DMS114 treated with DMSO at 0.1 percent for 48 hours (cell line): ENCODE measurements at regions not wholly inside any gene's neighbourhood (a gene's known extent, or its start where the extent isn't known, plus 50 kb on each side); places are given as distances from the start of the nearest gene placed in this dataset.
"Not testable (repeated sequence)": the region's sequence is repeated elsewhere in the genome, so short reads cannot be mapped to it uniquely, and the experiment has no call there.

Experiments used
- DNase-seq: peaks from one replicate; lab custom pipeline; 2025; ENCODE audit not compliant: unreplicated experiment; lab: John Stamatoyannopoulos, UW

GRCh38 chr11:24132471-24132870 lies 364.4 kb upstream of the LUZP2 start:
- no peak for DNase-seq

GRCh38 chr11:24134879-24135589 lies 361.8 kb upstream of the LUZP2 start:
- DNase-seq, result no peak

GRCh38 chr11:24142062-24142461 lies 354.8 kb upstream of the LUZP2 start:
- no peak for DNase-seq

GRCh38 chr11:24145411-24145810 lies 351.4 kb upstream of the LUZP2 start:
- no peak for DNase-seq

- DNase-seq, result no peak
Measured at GRCh38 chr11:24153337-24153736, 343.5 kb upstream of the LUZP2 start.

GRCh38 chr11:24155792-24156191 lies 341.1 kb upstream of the LUZP2 start:
- DNase-seq, result no peak

- no peak for DNase-seq
Measured at GRCh38 chr11:24157316-24157715, 339.5 kb upstream of the LUZP2 start.

GRCh38 chr11:24161587-24161986 lies 335.3 kb upstream of the LUZP2 start:
- DNase-seq, result no peak

- no peak for DNase-seq
Measured at GRCh38 chr11:24163146-24163545, 333.7 kb upstream of the LUZP2 start.

GRCh38 chr11:24163841-24164240 lies 333.0 kb upstream of the LUZP2 start:
- DNase-seq, result no peak

- no peak for DNase-seq
Measured at GRCh38 chr11:24171869-24172268, 325.0 kb upstream of the LUZP2 start.

GRCh38 chr11:24181395-24182047 lies 315.3 kb upstream of the LUZP2 start:
- DNase-seq, result no peak

- not testable (repeated sequence) for DNase-seq
Measured at GRCh38 chr11:24185535-24185934, 311.3 kb upstream of the LUZP2 start.

GRCh38 chr11:24196733-24197132 lies 300.1 kb upstream of the LUZP2 start:
- DNase-seq, result no peak

GRCh38 chr11:24198481-24198880 lies 298.4 kb upstream of the LUZP2 start:
- DNase-seq, result no peak

- no peak for DNase-seq
Measured at GRCh38 chr11:24199461-24199860, 297.4 kb upstream of the LUZP2 start.

GRCh38 chr11:24206030-24206429 lies 290.8 kb upstream of the LUZP2 start:
- DNase-seq, result no peak

- no peak for DNase-seq
Measured at GRCh38 chr11:24206511-24206910, 290.3 kb upstream of the LUZP2 start.

- DNase-seq, result no peak
Measured at GRCh38 chr11:24216488-24216887, 280.4 kb upstream of the LUZP2 start.

- DNase-seq, result not testable (repeated sequence)
Measured at GRCh38 chr11:24217319-24217718, 279.5 kb upstream of the LUZP2 start.

GRCh38 chr11:24225501-24225900 lies 271.4 kb upstream of the LUZP2 start:
- DNase-seq, result no peak

GRCh38 chr11:24226606-24227005 lies 270.2 kb upstream of the LUZP2 start:
- no peak for DNase-seq

GRCh38 chr11:24233041-24233440 lies 263.8 kb upstream of the LUZP2 start:
- no peak for DNase-seq
